Pancreas (tissue), 10 donors: ENCODE measurements at regions not wholly inside any gene's neighbourhood (a gene's known extent, or its start where the extent isn't known, plus 50 kb on each side); places are given as distances from the start of the nearest gene placed in this dataset.
A peak's percentile ranks its signal among the peaks of the same experiment; 100 is the strongest.

ENCODE experiments used
- ATAC-seq, 4 donors: fragments of 200-7000 bp; cut with Tn5 transposase; one replicate each; pipeline versions ENCODE4 v1.8.0 to v1.9.1; 2020; ENCODE audit warnings: mild to moderate bottlenecking in 4 of 4, moderate library complexity in 4 of 4
- DNase-seq, 6 donors: peaks; one replicate each; pipeline ENCODE4 v3.0.0-alpha.2; 2020
- FAIRE-seq: peaks from 2 replicates; lab custom pipeline; 2012; peaks lifted over from hg19 to GRCh38; lab: Jason Lieb, UNC
- H3K27ac ChIP-seq, 4 donors: fragments of 200-600 bp; sonication (generic); 1 replicate in 3 of 4; 2 replicates in 1 of 4; pipeline versions ENCODE4 v1.5.0 to v1.8.0; 2020
- H3K27me3 ChIP-seq, 4 donors: fragments of 200-600 bp; one replicate each; pipeline ENCODE4 v1.8.0; 2021
- H3K36me3 ChIP-seq, 3 donors: fragments of 200-600 bp; sonication (generic) in 1 of 3; one replicate each; pipeline versions ENCODE4 v1.5.0 to v1.8.0; 2020 to 2021
- H3K4me1 ChIP-seq, 3 donors: fragments of 200-600 bp; one replicate each; pipeline ENCODE4 v1.8.0; 2021
- H3K4me3 ChIP-seq, 4 donors: fragments of 200-600 bp; sonication (generic) in 2 of 4; one replicate each; pipeline versions ENCODE4 v1.5.0 to v1.8.0; 2020 to 2021
- H3K9me3 ChIP-seq, 4 donors: fragments of 200-600 bp; one replicate each; pipeline ENCODE4 v1.8.0; 2021
- CTCF ChIP-seq, 4 donors: fragments of 200-600 bp; sonication (generic) in 3 of 4; IDR thresholded peaks; one replicate each; pipeline versions ENCODE4 v1.5.0 to v1.8.0; 2021; ENCODE audit warnings: antibody characterized with exemption in 4 of 4
- WGBS, 2 donors: extraction: QIAGEN DNeasy Blood & Tissue Kit; methylation state at CpG; one replicate each; pipeline ENCODE4 v1.1.7; 2013; 5-methylcytosine and 5-hydroxymethylcytosine counted together
- intact Hi-C, 3 donors: fragments of 100-400 bp; cut with DNase I; formaldehyde crosslinking; loops; one replicate each; pipeline versions ENCODE4 v1.11.1 to v1.14.2; 2022
- donor health status: healthy with polysubstance abuse.
- donor health status: DM: no; HTN: no; CAD: no; lungs with moderate emphysema.
- donor health status: DM: no; HTN: no; CAD: no.
- donor health status: control.
- donor health status: control.
- donor health status: Bipolar disorder and iron deficiency.
- donor health status: DM: yes; HTN: yes; CAD: no.
- donor health status: DM: no; HTN: no; CAD: no.
- donor health status: DM: no; HTN: no; CAD: no.
- donor health status: DM: yes; HTN: yes; CAD: no.

DNA sequence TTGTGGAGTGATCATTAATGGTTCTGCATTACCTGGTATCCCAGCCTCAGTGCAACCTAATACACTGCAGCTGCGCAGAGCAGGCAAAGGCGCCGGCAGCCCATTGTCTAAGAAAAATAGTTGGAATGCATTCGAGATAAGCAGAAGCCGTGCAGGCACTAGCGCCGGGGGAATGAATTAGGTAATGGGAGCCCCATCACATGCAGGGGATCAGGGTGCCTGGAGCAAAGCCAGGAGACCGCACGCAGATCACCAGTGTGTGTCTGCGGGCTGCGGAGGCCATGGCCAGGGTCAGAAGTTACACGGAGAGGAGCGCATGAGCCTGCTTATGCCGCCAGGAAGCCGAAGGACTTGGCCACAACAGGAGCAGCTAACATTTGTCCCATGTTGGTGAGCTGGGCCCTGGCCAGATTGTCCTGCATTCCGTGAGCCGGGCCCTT is 156.8 kb downstream of the DLL1 start:
- DNase-seq (peak in 5 of 6 donors; percentile 14 to 71 (median 53)), ATAC-seq (peak; percentile 9 to 66 (median 48)), FAIRE-seq (no peak)
- Histone ChIP-seq H3K9me3 (no peaks in the 10 kb centered on the region), H3K36me3 (no peaks in the 10 kb centered on the region), H3K4me3 (no peak overlapping the region), H3K27ac (peak overlapping the region in 1 of 4 donors; percentile 2), H3K4me1 (no peaks in the 10 kb centered on the region), H3K27me3 (no peaks in the 10 kb centered on the region)
- WGBS, 2 donors: 26 to 27% methylated on average over 17 of the region's 17 CpGs
- intact Hi-C loops: no loop called here
- TF ChIP-seq CTCF (IDR thresholded peaks at IDR 0.05): no peak

DNA sequence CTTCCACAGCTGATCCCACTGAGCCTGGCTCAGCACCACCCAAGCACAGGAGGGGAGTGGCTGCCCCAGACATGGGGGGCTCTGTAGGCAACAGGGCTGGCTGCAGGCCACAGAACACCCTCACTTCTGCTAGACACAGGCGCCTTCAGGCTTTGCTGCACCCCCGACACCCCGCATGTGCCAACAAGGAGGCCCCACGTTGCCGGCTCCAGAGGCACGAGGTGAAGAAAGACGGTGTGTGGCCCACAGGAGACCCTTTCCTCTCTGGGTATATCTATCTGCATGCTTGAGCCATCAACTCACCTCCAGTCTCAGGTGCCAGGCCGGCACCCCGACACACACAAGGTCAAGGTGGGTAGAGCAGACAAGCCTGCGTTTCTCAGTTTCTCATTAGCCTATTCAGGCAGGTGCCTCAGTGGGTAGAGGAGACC is 158.3 kb downstream of the DLL1 start:
- Histone ChIP-seq H3K9me3 (no peaks in the 10 kb centered on the region), H3K27ac (no peak overlapping the region), H3K27me3 (no peaks in the 10 kb centered on the region), H3K4me3 (no peak overlapping the region), H3K4me1 (no peaks in the 10 kb centered on the region), H3K36me3 (no peaks in the 10 kb centered on the region)
- intact Hi-C loops: no loop called here
- DNase-seq (peak in 3 of 6 donors; percentile 13 to 53 (median 35)), FAIRE-seq (no peak), ATAC-seq (no peak)
- TF ChIP-seq CTCF (IDR thresholded peaks at IDR 0.05): no peak
- 92 to 94% methylated on average over 10 of the region's 10 CpGs for WGBS, 2 donors

DNA sequence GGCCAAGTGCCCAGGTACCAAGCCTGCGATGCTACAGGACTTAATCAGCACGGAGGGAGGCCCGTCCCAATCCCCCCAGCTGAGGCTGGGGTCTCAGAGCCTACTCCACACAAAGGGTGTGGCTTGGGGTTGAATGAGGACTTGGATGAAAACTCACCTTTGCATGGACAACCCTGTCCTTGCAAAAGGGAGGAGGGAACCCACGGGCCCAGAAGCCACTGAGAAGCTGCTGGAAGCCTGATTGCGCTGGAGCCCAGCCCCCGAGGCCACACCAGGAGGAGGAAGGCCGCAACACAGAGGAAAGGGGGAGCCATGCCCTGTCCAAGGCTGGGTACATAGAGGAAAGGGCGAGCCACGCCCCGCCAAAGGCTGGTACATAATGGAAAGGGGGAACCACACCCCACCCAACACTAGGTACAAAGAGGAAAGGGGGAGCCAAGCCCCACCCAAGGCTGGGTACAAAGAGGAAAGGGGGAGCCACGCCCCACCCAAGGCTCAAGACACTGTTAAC is 158.8 kb downstream of the DLL1 start:
- no peak overlapping the region for H3K27ac ChIP-seq
- H3K4me1 ChIP-seq: no peaks in the 10 kb centered on the region
- DNase-seq (peak in 2 of 6 donors; percentile 10 to 41), ATAC-seq (no peak), FAIRE-seq (no peak)
- WGBS, 2 donors: 81 to 93% methylated on average over 11 of the region's 11 CpGs
- H3K27me3 ChIP-seq: no peaks in the 10 kb centered on the region
- H3K9me3 ChIP-seq: no peaks in the 10 kb centered on the region
- no peak for TF ChIP-seq CTCF (IDR thresholded peaks at IDR 0.05)
- no peak overlapping the region for H3K4me3 ChIP-seq
- intact Hi-C loops: no loop called here
- H3K36me3 ChIP-seq: no peaks in the 10 kb centered on the region

DNA sequence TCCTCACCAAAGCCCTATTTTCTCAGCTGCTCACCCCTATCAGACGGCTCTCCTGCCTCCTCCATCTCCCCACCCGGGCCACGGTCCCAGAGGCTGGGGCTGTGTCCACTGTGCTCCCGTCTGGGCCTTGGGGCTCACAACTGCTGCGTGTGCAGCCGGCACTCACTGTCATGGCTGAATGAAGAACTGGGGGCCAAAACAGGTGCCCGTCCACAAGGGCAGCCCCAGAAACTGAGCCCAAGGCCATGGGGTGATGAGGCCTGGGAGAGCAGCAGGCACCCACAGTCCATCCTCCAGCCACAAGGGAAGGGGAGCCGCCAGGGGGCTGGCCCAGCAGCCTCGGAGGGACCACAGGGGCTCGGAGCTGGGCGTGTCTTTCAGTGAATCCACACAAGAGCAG is 159.5 kb downstream of the DLL1 start:
- FAIRE-seq: no peak

More for the DNA sequence above, 159.5 kb downstream of the DLL1 start:
- Histone ChIP-seq H3K9me3 (no peaks in the 10 kb centered on the region), H3K36me3 (no peaks in the 10 kb centered on the region), H3K4me1 (no peaks in the 10 kb centered on the region), H3K4me3 (no peak overlapping the region), H3K27me3 (no peaks in the 10 kb centered on the region), H3K27ac (no peak overlapping the region)
- ATAC-seq: no peak
- intact Hi-C loops: no loop called here
- 83 to 89% methylated on average over 11 of the region's 11 CpGs for WGBS, 2 donors
- no peak for TF ChIP-seq CTCF (IDR thresholded peaks at IDR 0.05)
- DNase-seq: peak in 3 of 6 donors; percentile 10 to 57 (median 29)
